ENCODE measurements at regions not wholly inside any gene's neighbourhood (a gene's known extent, or its start where the extent isn't known, plus 50 kb on each side); places are given as distances from the start of the nearest gene placed in this dataset.

DNA sequence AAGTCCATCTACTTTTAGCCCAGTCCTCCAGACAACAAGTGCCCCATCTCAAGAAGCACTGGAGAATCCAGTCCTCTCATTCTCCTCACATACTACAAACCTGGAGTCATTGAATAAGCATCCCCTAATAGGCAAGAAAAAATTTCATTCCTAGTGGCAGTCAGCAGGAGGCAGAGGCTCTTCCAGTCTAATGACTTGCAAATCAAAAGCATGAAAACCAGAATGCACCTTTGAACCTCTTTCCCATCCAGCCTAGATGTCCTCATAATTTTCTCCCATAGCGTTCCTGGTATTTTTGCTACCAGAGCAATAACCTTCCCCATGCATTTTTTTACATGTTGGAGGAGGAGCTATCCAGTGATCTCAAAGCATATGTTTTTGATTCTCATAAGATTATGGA is 252.6 kb downstream of the TTC32 start:
- no peak overlapping the region for H3K4me3 ChIP-seq
- peaks cover 0 to 2% of the 10 kb centered on the region in 2 experiments; a peak in 2 of 4 replicates for H3K27me3 ChIP-seq (replicated peaks in 1 of 2; ENCODE audit: control insufficient read depth in 2 of 2, insufficient read depth in 2 of 2, low read length in 1 of 2)
- ATAC-seq (no peak), FAIRE-seq (no peak), DNase-seq (ENCODE audit: low read depth, low spot score) (no peak)
- SMC1A ChIA-PET (ENCODE audit: uncharacterized antibody, unreplicated experiment) = no interaction called here
- no peaks in the 10 kb centered on the region for H3K4me1 ChIP-seq (ENCODE audit: control insufficient read depth, insufficient read depth, low read length)
- H4K20me1 ChIP-seq (ENCODE audit: control insufficient read depth, insufficient read depth) = no peaks in the 10 kb centered on the region; the same call in 1 of the 2 replicates
- no peak overlapping the region for H3K4me2 ChIP-seq (ENCODE audit: control insufficient read depth, insufficient read depth)
- H3K27ac ChIP-seq (ENCODE audit: control insufficient read depth, insufficient read depth) = no peak overlapping the region
- WGBS (ENCODE audit: insufficient coverage, insufficient replicate concordance, low lambda C conversion rate, missing lambda C conversion rate) = 0% methylated on average over 1 of the region's 1 CpG
- H3K9me3 ChIP-seq (replicated peaks; ENCODE audit: control insufficient read depth, insufficient read depth, low read length) = no peaks in the 10 kb centered on the region
- no peak overlapping the region for H3K9ac ChIP-seq (ENCODE audit: control insufficient read depth, insufficient read depth, low read length)
- H2AFZ ChIP-seq (ENCODE audit: control insufficient read depth, low read depth, low read length) = no peak overlapping the region
- CTCF ChIA-PET = no interaction called here
- RAD21 ChIA-PET (ENCODE audit: unreplicated experiment) = no interaction called here
- POLR2A ChIA-PET = no interaction called here
- H3K79me2 ChIP-seq (ENCODE audit: control insufficient read depth, insufficient read depth, low read length) = no peaks in the 10 kb centered on the region
- TF ChIP-seq BACH1 (IDR thresholded peaks at IDR 0.05; ENCODE audit: borderline replicate concordance) = no peak
- TF ChIP-seq SIX5 (IDR thresholded peaks at IDR 0.05; ENCODE audit: low read depth, low read length, severe bottlenecking) = no peak
- TF ChIP-seq RCOR1 (conservative IDR thresholded peaks at IDR 0.05; ENCODE audit: low read depth, low read length) = no peak
- TF ChIP-seq CREB1 (IDR thresholded peaks at IDR 0.05; ENCODE audit: low read depth) = no peak
- TF ChIP-seq, protein P1, sequence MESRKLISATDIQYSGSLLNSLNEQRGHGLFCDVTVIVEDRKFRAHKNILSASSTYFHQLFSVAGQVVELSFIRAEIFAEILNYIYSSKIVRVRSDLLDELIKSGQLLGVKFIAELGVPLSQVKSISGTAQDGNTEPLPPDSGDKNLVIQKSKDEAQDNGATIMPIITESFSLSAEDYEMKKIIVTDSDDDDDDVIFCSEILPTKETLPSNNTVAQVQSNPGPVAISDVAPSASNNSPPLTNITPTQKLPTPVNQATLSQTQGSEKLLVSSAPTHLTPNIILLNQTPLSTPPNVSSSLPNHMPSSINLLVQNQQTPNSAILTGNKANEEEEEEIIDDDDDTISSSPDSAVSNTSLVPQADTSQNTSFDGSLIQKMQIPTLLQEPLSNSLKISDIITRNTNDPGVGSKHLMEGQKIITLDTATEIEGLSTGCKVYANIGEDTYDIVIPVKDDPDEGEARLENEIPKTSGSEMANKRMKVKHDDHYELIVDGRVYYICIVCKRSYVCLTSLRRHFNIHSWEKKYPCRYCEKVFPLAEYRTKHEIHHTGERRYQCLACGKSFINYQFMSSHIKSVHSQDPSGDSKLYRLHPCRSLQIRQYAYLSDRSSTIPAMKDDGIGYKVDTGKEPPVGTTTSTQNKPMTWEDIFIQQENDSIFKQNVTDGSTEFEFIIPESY (IDR thresholded peaks at IDR 0.05) = no peak
- TF ChIP-seq, protein P2, sequence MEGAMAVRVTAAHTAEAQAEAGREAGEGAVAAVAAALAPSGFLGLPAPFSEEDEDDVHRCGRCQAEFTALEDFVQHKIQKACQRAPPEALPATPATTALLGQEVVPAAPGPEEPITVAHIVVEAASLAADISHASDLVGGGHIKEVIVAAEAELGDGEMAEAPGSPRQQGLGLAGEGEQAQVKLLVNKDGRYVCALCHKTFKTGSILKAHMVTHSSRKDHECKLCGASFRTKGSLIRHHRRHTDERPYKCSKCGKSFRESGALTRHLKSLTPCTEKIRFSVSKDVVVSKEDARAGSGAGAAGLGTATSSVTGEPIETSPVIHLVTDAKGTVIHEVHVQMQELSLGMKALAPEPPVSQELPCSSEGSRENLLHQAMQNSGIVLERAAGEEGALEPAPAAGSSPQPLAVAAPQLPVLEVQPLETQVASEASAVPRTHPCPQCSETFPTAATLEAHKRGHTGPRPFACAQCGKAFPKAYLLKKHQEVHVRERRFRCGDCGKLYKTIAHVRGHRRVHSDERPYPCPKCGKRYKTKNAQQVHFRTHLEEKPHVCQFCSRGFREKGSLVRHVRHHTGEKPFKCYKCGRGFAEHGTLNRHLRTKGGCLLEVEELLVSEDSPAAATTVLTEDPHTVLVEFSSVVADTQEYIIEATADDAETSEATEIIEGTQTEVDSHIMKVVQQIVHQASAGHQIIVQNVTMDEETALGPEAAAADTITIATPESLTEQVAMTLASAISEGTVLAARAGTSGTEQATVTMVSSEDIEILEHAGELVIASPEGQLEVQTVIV (IDR thresholded peaks at IDR 0.05; ENCODE audit: borderline replicate concordance, partially characterized antibody) = no peak
- no peak for TF ChIP-seq BRCA1 (IDR thresholded peaks at IDR 0.05; ENCODE audit: low read depth, low read length)
- TF ChIP-seq SUPT20H (IDR thresholded peaks at IDR 0.05; ENCODE audit: borderline replicate concordance, control insufficient read depth, low read depth, low read length) = no peak
- no peak for TF ChIP-seq MYC (IDR thresholded peaks at IDR 0.05; ENCODE audit: insufficient read depth, insufficient read length, insufficient replicate concordance, low read length, severe bottlenecking)
- TF ChIP-seq, protein P3, sequence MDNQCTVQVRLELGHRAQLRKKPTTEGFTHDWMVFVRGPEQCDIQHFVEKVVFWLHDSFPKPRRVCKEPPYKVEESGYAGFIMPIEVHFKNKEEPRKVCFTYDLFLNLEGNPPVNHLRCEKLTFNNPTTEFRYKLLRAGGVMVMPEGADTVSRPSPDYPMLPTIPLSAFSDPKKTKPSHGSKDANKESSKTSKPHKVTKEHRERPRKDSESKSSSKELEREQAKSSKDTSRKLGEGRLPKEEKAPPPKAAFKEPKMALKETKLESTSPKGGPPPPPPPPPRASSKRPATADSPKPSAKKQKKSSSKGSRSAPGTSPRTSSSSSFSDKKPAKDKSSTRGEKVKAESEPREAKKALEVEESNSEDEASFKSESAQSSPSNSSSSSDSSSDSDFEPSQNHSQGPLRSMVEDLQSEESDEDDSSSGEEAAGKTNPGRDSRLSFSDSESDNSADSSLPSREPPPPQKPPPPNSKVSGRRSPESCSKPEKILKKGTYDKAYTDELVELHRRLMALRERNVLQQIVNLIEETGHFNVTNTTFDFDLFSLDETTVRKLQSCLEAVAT (IDR thresholded peaks at IDR 0.05) = no peak
- no peak for TF ChIP-seq POLR2AphosphoS2 (IDR thresholded peaks at IDR 0.05; ENCODE audit: low read depth, low read length)
- no peak for TF ChIP-seq SPI1 (IDR thresholded peaks at IDR 0.05; ENCODE audit: borderline replicate concordance, insufficient read depth, low read depth, low read length)
- TF ChIP-seq EP300 (IDR thresholded peaks at IDR 0.05; ENCODE audit: borderline replicate concordance in 1 of 2, control insufficient read depth in 1 of 2, low read depth in 2 of 2, low read length in 2 of 2) = no peak
- no peak for TF ChIP-seq SUZ12 (IDR thresholded peaks at IDR 0.05; ENCODE audit: unreplicated experiment)
- TF ChIP-seq STAT3 (IDR thresholded peaks at IDR 0.05; ENCODE audit: low read depth, low read length) = no peak
- no TSS peak for BruUV-seq (replicated peaks)
- in situ Hi-C loops (cut with MboI) (no loop called here), intact Hi-C loops (cut with micrococcal nuclease; ENCODE audit: unreplicated experiment) (no loop called here)
- no peaks in the 10 kb centered on the region for H3K36me3 ChIP-seq (ENCODE audit: control insufficient read depth in 2 of 2, insufficient read depth in 2 of 2, low read length in 1 of 2)

All from GM12878 (cell line).